ENCODE measurements at regions not wholly inside any gene's neighbourhood (a gene's known extent, or its start where the extent isn't known, plus 50 kb on each side); places are given as distances from the start of the nearest gene placed in this dataset.

- in situ Hi-C loops (cut with MboI) = no loop called here
- ChIA-PET RAD21 (ENCODE audit: unreplicated experiment) (interaction anchor here (1.0 to 3.0 kb wide), 6 partner anchors 53 to 173 kb away, joined by 3 to 30 read pairs (median 4); no protein-coding TSS in a partner anchor), CTCF (interaction anchor here (0.6 to 11.8 kb wide), 17 partner anchors 8 to 268 kb away, joined by 3 to 577 read pairs (median 4); no protein-coding TSS in a partner anchor), SMC1A (ENCODE audit: uncharacterized antibody, unreplicated experiment) (interaction anchor here (0.6 to 3.6 kb wide), 10 partner anchors 54 to 354 kb away, joined by 3 to 32 read pairs (median 4); partner anchors contain the start of gene CLYBL), POLR2A (no interaction called here)
- H3K79me2 ChIP-seq (ENCODE audit: control insufficient read depth, insufficient read depth, low read length) = no peaks in the 10 kb centered on the region
- intact Hi-C loops (cut with micrococcal nuclease; ENCODE audit: unreplicated experiment) = loop anchor here (1.0 to 10.0 kb wide), 6 partner anchors 62 to 1070 kb away; no protein-coding TSS in a partner anchor
- no peaks in the 10 kb centered on the region for H3K9me3 ChIP-seq (replicated peaks; ENCODE audit: control insufficient read depth, insufficient read depth, low read length)
- H3K27me3 ChIP-seq (replicated peaks in 1 of 2; ENCODE audit: control insufficient read depth in 2 of 2, insufficient read depth in 2 of 2, low read length in 1 of 2) = peaks cover 2 to 4% of the 10 kb centered on the region in 2 experiments; a peak in 2 of 4 replicates
- no TSS peak for BruUV-seq (replicated peaks)
- no peak for DNase-seq (ENCODE audit: low read depth, low spot score)
- H3K36me3 ChIP-seq (ENCODE audit: control insufficient read depth in 2 of 2, insufficient read depth in 2 of 2, low read length in 1 of 2) = no peaks in the 10 kb centered on the region
- WGBS (ENCODE audit: insufficient coverage, insufficient replicate concordance, low lambda C conversion rate, missing lambda C conversion rate) = 69% methylated on average over 7 of the region's 7 CpGs
- no peak overlapping the region for H3K4me2 ChIP-seq (ENCODE audit: control insufficient read depth, insufficient read depth)
- H2AFZ ChIP-seq (ENCODE audit: control insufficient read depth, low read depth, low read length) = no peak overlapping the region
- ATAC-seq = peak; percentile 77
- H4K20me1 ChIP-seq (ENCODE audit: control insufficient read depth, insufficient read depth) = no peaks in the 10 kb centered on the region
- no peak overlapping the region for H3K27ac ChIP-seq (ENCODE audit: control insufficient read depth, insufficient read depth)
- peak; percentile 98 for FAIRE-seq
- no peak overlapping the region for H3K9ac ChIP-seq (ENCODE audit: control insufficient read depth, insufficient read depth, low read length)
- no peak overlapping the region for H3K4me3 ChIP-seq
- H3K4me1 ChIP-seq (ENCODE audit: control insufficient read depth, insufficient read depth, low read length) = 0 out of 2 replicates have a peak, but pooled peaks cover 2% of the 10 kb centered on the region
- TF ChIP-seq EZH2 (IDR thresholded peaks at IDR 0.05; ENCODE audit: borderline replicate concordance, control insufficient read depth, low read depth, low read length) = no peak
- TF ChIP-seq RAD21 (IDR thresholded peaks at IDR 0.05; ENCODE audit: insufficient read depth, low read depth, low read length) = peak; percentile 96
- TF ChIP-seq ZNF384 (IDR thresholded peaks at IDR 0.05; ENCODE audit: borderline replicate concordance, low read depth, low read length) = no peak
- no peak for TF ChIP-seq HDGF (IDR thresholded peaks at IDR 0.05)
- no peak for TF ChIP-seq BCL11A (IDR thresholded peaks at IDR 0.05; ENCODE audit: low read depth, low read length)
- TF ChIP-seq ATF3 (IDR thresholded peaks at IDR 0.05; ENCODE audit: borderline replicate concordance, extremely low read depth, low read depth, low read length) = no peak
- TF ChIP-seq CHD1 (IDR thresholded peaks at IDR 0.05; ENCODE audit: low read depth, low read length) = no peak
- no peak for TF ChIP-seq PAX5 (IDR thresholded peaks at IDR 0.05; ENCODE audit: borderline replicate concordance, low read depth, low read length)
- TF ChIP-seq ZBTB33 (IDR thresholded peaks at IDR 0.05) = no peak
- TF ChIP-seq ZNF687 (IDR thresholded peaks at IDR 0.05) = no peak
- peak; percentile 81 to 93 (median 88) for TF ChIP-seq CTCF (IDR thresholded peaks at IDR 0.05 in 2 of 3, conservative IDR thresholded peaks at IDR 0.05 in 1 of 3; ENCODE audit: control insufficient read depth in 2 of 3, extremely low read depth in 1 of 3, insufficient read depth in 1 of 3, low read depth in 3 of 3, low read length in 3 of 3)
- TF ChIP-seq RUNX3 (IDR thresholded peaks at IDR 0.05; ENCODE audit: low read length) = no peak
- no peak for TF ChIP-seq CEBPB (IDR thresholded peaks at IDR 0.05; ENCODE audit: borderline replicate concordance in 1 of 2, low read depth in 2 of 2, low read length in 2 of 2)
- TF ChIP-seq SUZ12 (IDR thresholded peaks at IDR 0.05; ENCODE audit: unreplicated experiment) = no peak
- no peak for TF ChIP-seq TCF12 (IDR thresholded peaks at IDR 0.05; ENCODE audit: low read depth, low read length)
Observed at GRCh38 chr13:99442273-99442895, 58.9 kb upstream of the TM9SF2 start.

All from GM12878 (cell line).